GM04504 (cell line): ENCODE measurements at regions not wholly inside any gene's neighbourhood (a gene's known extent, or its start where the extent isn't known, plus 50 kb on each side); places are given as distances from the start of the nearest gene placed in this dataset.

Experiments
- DNase-seq: peaks from one replicate; pipeline ENCODE4 v3.0.0-alpha.2; 2012; ENCODE audit warnings: low read depth

- no peak for DNase-seq
Measured at GRCh38 chr11:81892770-81893635, 840.7 kb downstream of the FAM181B start.

DNA sequence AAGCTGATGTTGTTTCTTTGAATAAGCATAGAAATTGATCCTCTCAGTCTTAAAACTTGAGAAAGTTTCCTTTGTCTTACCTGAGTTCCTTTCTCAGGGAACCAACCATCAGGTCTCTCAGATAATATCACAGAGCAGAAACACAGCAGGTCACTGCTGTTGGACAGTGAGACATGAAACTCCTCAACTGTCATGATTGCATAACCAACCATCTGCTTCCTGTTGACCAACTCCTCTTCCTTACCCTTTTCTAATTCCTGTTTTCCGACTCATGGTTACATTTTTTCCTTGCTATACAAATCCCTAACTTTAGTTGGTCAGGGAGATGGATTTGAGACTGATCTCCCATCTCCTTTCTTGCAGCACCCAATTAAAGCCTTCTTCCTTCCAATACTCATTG is 845.3 kb downstream of the FAM181B start:
- no peak for DNase-seq

- no peak for DNase-seq
Measured at GRCh38 chr11:81887671-81888070, 846.0 kb downstream of the FAM181B start.

DNA sequence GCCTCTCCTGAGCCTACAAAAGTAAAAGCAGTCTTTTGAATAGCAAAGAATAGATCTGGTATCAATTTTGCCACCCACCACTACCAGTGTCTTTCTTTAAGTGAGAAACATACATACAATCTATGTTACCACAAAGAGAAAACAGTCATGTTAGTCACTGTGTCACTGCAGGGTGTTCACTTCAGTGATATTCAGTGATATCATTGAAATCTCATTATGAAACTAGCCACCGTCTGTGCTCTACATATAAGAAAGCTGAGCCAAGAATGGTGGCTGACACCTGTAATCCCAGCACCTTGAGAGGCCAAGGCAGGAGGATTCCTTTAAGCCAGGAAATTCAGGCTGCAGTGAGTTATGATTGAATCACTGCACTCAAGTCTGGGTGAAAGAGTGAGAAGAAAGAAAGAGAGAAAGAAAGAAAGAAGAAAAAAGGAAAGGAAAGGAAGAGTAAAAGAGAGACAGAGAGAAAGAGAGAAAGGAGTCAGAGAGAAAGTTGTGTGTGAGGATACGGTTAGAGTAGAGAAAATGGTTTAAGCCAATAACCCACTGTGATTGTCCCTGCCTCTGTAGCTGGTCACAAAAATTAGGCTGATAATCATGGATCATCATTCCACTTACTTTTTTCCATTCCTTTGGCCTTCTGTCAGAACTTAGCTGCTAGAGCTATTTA is 847.1 kb downstream of the FAM181B start:
- DNase-seq = no peak

GRCh38 chr11:81874635-81875034 is 859.0 kb downstream of the FAM181B start:
- no peak for DNase-seq

GRCh38 chr11:81870815-81871214 is 862.8 kb downstream of the FAM181B start:
- DNase-seq = no peak

DNA sequence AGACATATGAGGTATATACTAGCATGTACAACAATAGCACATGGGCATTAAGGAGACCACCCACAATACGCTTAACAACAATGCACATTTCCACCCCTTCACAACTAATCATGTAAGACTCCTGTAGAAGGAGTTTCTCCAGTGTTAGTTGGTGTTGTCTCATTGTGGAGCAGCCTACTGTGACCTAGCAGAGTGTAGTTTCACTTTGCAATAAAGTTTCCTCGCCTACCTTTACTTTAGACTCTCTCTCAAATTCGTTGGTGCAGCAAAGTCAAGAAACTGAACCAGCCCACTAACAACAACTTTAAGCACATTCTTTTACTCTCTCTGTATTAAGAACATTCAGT is 863.6 kb downstream of the FAM181B start:
- DNase-seq = no peak

- DNase-seq = no peak
Measured at GRCh38 chr11:81869351-81870065, 864.2 kb downstream of the FAM181B start.

GRCh38 chr11:81866896-81867295 is 866.8 kb downstream of the FAM181B start:
- no peak for DNase-seq

DNA sequence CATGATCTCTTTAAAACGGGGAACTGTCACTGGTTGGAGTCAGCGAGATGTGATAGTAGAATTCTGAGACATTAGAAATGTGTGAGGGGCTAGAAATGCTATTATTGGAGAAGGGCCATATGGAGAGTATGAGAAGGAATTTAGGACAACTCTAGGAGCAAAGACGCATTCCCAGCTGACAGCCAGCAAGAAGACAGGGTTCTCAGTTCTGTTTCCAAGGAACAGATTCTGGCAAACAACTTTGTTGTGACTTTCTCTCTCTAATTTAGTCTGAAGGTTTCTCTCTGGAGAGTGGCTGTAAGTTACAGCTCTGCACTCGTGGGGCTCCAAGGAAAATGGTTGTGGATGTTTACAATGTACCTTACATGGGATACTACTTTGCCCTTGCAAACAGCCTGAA is 876.3 kb downstream of the FAM181B start:
- no peak for DNase-seq

DNA sequence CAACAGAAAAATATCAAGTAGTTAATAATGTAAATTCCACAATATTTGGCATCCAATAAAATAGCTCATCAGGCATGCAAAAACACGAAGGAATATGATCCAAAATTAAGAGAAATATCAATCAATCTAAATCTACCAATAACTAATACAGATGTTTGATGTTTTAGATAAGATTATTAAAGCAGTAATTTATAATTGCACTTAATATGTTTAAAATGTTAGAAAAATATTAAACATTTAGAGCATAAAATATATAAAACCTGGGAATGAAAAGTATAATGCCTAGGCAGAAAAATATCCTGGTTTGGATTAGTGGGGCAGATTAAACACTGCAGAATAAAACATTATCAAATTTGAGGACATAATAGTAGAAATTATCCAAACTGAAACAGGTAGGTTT is 879.9 kb downstream of the FAM181B start:
- no peak for DNase-seq

DNA sequence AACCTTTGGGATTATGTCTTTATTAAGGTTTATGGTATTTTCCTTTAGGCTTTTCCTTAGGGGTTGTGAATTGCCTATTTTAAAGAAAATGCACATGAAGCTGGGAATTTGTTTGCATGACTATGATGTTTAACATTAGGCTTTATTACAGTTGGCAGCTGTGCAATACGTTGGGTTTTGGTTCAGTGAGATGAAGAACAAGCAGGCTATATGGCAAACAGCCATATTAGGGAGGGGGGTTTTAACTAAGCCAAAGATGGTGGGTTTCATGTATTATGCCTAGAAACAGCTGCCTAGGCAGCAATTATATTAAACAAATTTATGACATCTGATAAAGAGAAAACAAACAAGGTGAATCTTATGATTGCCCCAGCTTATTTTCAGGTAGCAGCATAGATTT is 880.8 kb downstream of the FAM181B start:
- DNase-seq = no peak

- no peak for DNase-seq
Measured at GRCh38 chr11:81840380-81840779, 893.3 kb downstream of the FAM181B start.

DNA sequence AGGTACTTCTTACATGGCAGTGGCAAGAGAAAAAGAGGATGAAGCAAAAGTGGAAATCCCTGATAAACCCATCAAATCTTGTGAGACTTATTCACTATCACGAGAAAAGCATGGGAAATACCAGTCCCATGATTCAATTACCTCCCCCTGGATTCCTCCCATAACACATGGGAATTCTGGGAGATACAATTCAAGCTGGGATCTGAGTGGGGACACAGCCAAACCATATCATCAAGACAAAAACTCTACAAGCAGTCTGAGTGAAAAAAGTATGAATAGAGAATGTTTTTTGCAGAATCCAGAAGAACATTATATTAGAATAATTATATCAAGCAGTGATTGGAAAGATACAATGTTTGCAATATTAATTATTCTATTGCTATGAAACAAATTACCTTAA is 893.7 kb downstream of the FAM181B start:
- DNase-seq = no peak

DNA sequence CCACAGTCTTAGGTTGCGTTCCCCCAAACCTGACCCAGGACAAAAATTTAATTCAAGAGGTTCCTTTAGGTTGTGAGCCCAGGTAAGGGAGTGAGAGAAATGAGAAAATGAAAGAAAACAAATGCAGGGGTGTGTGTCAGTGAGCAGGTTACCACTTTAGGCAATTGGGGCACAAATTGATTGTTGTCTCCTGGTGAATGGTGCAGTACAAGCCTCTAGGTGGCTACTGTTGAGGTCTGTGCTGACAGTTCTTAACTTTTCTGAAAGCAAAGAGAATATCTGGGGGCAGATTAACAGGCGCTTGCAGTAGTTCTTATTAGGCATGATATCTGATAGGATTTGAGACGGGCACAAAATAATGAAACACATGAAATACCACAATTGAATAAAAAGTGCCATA is 894.6 kb downstream of the FAM181B start:
- DNase-seq = no peak

GRCh38 chr11:81829976-81830375 is 903.7 kb downstream of the FAM181B start:
- DNase-seq = no peak

GRCh38 chr11:81825346-81825745 is 908.3 kb downstream of the FAM181B start:
- DNase-seq = no peak

DNA sequence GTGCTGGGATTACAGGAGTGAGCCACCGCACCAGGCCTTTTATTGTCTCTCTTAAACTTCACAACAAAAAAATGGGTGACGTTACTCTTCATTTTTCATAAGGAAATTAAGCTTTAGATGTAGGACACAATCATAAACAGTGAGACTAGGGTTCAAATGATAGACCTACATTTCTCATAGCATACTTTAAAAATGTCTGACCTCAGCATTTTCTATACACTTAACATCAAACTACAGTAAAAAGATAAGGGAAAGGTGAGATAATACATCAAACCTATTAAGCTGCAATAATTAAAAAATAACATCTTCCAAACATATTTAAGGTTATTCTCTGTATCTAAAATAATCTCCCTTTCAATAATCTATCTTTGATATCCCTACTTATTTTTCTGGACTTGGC is 914.2 kb downstream of the FAM181B start:
- DNase-seq = no peak

- DNase-seq = no peak
Measured at GRCh38 chr11:81804858-81805257, 928.8 kb downstream of the FAM181B start.

- DNase-seq = no peak
Measured at GRCh38 chr11:81802591-81802990, 931.1 kb downstream of the FAM181B start.

GRCh38 chr11:81792416-81792815 is 941.2 kb downstream of the FAM181B start:
- DNase-seq = no peak

- DNase-seq = no peak
Measured at GRCh38 chr11:81787584-81788049, 946.0 kb downstream of the FAM181B start.

DNA sequence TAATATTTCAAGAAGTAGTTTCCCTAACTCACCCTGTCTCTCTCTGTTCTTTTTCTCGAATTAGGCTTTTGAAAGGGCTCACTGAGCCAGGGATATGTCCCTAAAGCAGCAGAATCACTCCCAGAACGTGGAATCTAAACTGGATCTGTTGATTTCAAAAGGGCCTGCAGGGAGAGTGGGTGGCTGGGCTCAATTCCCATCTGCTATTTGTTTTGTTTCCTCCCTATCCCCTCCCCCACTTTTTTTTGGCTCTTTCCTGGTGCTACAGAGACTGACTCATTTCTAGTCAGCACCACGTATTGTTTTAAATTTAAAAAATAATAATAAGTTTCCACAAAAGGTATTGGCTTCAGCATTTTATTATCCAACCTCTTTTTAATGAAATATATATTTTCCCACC is 961.5 kb downstream of the FAM181B start:
- no peak for DNase-seq
